Renal cortical epithelial cell (primary cell): ENCODE measurements at regions not wholly inside any gene's neighbourhood (a gene's known extent, or its start where the extent isn't known, plus 50 kb on each side); places are given as distances from the start of the nearest gene placed in this dataset.

ENCODE experiments used
- DNase-seq: peaks from one replicate; pipeline ENCODE4 v3.0.0-alpha.2; 2011; ENCODE audit warnings: low read depth

GRCh38 chr19:29372461-29372860 lies 153.3 kb upstream of the VSTM2B start:
- DNase-seq, result no peak

DNA sequence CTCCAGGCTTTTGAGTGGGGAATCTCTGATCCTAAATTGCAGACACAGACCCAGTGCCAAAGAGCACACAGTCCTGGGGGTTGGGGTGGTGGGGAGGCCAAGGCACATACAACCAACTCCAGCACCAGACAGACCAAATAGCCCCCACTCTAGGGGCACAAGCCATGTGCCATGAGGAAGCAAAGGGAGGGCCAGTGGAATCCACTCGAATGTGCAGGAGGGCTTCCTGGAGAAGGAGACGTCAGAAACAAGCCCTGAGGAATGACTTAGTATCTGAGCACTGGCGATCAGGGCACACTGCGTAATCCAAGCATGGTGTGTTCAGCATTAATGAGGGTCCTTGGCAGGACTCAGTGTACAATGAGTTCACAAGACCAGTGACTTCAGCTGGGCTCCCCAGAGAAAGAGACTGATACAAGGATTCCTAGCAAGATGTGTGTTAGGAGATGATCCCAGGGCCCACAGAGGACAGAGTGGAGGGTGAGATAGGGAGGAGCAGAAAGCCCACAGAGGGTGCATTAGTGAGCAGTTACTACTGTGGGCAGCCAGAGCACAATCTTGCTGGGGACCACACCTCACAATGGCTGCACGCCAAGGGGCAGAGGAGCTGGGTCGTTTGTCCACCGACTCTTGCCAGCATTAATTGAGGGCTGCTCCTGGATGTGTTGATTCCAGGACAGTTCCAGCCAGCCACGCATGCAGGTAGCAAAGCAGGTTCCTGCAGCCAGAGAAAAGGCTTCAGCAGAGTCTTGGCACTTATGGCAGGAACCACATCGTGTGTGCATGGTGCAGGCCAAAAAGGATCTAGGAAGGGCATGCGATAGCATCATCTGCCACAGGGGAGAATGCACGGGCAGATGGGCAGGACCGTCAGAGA lies 152.6 kb upstream of the VSTM2B start:
- DNase-seq, result no peak

DNA sequence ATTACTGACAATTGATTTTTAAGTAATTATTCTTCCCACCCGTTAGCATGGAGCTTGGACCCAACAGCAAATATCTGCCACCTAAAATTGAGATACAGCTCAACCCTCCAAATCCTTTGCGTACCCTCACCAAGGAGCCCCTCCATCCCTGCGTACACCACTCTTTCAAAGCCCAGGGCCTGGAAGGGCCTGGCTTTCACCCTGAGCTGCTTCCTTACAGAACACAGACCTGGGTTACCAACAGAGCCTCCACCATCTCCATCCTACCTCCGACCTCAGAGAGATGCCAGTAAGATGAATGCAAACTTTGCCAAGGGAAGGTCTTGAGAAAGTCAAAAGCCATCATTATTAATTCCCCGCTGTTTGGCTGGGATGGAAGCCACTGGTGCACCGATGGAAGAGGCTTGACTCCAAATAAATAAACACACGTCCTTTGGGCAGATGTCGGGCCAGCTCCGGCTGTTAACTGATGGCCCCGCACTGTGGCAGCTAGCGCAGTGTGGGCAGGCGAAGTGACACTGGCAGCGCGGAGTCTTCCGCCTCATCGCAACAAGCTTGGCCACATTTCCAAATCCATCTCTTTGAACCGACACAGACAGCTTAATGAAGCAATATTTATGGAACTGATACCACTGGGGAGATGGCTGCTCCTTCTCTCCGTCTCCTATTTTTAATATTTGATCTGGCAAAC lies 150.2 kb upstream of the VSTM2B start:
- no peak for DNase-seq

GRCh38 chr19:29376855-29377354 lies 148.9 kb upstream of the VSTM2B start:
- no peak for DNase-seq

- DNase-seq, result no peak
Measured at GRCh38 chr19:29378126-29378525, 147.7 kb upstream of the VSTM2B start.

GRCh38 chr19:29378543-29379080 lies 147.2 kb upstream of the VSTM2B start:
- no peak for DNase-seq

GRCh38 chr19:29379257-29380021 lies 146.4 kb upstream of the VSTM2B start:
- DNase-seq, result no peak

- DNase-seq, result no peak
Measured at GRCh38 chr19:29380581-29380980, 145.2 kb upstream of the VSTM2B start.

DNA sequence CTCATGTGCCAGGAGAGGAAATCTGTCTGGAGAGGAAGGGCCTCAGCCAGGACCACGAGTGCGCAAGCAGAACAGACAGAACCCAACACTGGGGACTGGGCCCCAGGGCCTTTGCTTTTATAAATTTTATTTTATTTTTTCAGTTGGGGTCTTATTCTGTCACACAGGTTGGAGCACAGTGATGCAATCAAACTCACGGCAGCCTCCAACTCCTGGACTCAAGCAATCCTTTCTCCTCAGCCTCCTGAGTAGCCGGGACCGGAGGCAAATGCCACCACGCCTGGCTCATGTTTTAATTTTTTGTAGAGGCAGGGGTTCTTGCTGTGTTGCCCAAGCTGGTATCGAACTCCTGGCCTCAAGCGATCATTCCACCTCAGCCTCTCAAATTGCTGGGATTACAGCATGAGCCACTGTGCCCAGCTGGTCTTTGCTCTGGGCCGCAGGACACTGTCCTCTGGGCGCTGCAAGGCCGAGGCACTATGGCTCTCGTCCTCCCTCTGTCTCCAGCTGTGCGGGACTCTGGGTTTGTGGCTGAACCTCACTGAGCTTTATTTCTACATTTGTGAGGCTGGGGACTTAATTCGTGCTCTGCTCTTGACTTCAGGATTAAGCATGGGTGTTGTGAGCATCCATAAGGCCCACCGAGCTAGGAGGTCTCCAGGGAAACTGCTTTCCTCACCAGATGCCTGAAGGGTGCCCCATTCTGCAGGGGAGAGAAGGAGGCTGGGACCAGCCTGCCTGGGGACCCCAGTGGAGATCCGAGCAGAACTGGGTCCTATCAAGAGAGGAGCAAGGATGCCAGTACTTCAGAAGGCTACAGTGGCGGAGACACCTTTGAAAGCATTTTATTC lies 144.2 kb upstream of the VSTM2B start:
- no peak for DNase-seq

GRCh38 chr19:29383696-29384095 lies 142.1 kb upstream of the VSTM2B start:
- DNase-seq, result no peak

DNA sequence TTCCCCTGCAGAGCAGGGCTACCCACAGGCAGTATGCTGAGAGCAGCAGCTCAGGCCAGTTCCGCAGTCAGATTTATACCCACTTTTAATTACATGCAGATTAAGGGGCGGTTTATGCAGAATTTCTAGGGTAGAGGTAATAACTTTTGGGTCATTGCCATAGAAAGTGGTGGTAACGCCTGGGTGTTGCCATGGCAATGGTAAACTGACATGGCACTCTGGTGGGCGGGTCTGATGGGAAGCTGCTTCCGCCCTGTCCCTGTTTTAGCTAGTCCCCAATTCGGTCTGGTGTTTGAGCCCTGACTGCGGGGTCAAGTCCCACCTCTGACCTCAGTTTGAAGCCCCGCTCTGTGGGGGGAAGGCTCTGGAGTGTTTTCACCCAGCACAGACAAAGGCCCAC lies 141.1 kb upstream of the VSTM2B start:
- DNase-seq, result no peak

DNA sequence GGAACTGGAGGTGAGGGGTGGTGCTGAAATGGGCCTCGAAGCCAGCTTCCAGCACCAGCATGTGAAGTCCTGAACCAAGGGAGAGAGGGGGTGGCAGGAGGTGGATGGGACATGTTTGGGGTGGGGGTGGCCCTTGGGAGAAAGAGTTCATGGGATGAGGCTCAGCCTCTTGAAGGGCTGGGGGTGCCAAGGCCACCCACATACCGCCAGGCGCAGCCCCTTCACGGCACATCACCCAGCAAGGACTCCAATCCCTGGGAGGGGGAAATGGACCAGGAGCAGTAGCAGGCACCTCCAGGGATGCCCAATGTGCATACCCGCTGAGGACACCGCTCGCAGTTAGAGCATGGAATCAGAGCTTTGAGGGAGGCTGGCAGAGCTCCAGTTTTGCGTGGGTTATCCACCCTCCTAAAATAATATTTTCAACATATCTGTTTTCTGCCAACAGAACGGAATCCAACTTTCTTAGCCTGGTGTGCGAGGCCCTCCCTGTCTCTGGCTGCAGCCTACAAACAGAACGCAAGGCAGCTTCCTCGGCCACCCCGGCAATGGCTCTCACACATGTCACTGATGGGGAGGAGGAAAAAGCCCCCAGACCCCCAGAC lies 140.5 kb upstream of the VSTM2B start:
- no peak for DNase-seq

DNA sequence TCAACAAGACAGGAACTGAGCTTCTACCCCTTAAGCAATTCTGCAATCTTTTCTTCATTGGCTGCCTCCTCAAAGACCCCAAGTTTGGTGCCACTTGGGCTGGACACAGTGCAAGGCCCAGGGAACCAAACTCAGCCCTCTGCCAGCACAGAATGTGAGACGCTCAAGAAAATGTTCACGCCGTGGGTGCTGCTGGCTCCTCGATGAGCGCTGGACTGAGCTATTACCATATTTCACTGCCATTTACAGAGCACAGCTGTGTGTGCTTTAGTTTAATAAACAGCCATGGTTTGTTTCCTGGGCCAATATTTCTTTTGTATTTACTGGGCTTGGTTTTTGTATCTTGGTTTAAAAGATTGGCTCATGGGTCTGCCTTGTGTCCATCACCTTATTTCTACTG lies 138.8 kb upstream of the VSTM2B start:
- DNase-seq, result no peak

DNA sequence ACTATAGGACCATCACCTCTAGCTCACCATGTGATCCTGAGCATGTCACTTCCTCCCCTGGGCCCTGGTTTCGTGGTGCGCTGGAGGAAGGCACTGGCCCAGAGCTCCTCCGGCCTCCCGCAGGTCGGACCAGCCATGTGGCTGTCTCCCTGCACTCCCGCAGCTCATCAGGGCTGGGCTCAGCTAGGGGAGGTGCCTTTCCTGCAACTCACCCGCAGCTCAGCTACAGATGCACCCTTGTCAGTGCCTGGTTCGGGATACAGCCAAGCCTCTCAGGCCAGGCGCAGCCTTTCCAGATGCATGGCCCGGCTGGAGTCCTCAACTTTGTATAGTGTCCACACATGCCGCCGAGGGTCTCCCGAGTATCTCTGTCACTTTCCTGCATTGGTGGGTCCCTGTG lies 138.2 kb upstream of the VSTM2B start:
- DNase-seq, result no peak

DNA sequence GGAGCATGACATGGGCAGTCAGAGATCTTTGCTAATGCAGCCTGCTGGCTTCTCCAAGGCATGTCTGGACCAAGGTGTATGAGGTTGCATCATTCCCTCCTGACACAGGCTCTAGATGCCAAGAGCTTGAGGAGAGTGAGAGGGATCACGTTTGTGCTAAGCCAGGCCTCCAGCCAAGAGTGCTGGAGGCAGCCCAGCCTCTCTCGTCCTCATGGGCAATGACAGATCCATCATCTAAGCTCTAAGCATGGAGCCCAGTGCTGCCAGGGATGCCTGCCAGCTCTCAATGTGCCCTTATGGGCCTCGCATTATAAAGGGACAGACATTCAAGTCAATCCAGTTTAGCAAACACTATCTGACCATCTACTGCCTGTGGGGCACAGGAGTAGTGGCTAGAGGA lies 136.3 kb upstream of the VSTM2B start:
- DNase-seq, result no peak

- DNase-seq, result no peak
Measured at GRCh38 chr19:29390742-29391141, 135.1 kb upstream of the VSTM2B start.

DNA sequence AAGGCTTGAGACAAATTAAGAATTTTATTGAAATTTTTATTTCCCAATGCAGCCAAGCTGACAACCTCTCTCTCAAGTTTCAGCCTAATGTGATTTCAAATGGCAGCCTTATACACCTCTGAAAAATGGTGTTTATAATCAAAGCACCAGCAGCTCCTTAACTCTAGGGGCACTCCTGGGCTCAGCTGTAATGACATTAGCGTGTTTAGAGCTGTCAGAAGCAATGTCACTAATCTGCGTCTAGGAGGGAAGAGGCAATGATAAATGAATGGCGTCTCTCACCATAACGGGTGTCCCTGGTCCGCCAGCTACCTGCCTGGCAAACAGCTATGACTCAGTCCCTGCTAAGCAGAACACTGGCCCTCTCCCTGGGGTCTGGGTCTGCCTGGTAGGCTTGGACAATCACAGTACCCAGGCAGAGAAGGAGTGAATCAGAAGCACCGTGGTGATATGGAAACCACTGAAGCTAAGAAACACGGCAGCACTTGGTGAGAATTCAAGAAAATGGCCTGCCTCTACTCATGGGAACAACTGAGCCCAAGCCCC lies 131.8 kb upstream of the VSTM2B start:
- no peak for DNase-seq

DNA sequence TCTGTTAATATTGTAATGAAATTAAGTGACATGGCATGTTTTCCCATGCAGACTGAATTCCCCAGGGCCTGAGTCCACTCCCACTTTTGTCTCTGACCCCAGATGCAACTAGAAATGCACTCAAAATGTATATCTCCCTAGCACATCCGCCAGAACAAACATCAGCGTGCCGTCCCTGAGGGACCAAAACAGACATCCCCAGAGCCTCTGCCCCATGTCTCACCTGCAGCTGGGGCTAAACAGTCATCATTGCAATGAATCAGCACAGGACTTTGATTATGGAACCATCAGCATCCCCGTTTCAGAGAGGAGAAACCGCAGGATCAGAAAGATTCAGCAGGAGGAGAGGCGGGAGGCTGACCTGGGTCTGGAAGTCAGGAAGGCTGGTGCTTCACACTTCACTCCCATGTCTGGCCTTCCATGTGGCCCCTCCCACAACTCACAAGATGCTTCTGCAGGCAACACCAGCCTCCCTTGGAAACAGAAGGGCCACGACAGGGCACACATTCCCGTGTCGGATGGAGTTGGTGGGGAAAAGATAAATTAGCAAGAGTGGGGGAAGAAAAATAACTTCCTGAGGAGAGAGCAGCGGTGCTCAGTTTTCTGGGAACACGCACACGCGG lies 130.6 kb upstream of the VSTM2B start:
- no peak for DNase-seq

- no peak for DNase-seq
Measured at GRCh38 chr19:29395734-29396414, 129.9 kb upstream of the VSTM2B start.
